ENCODE measurements at regions not wholly inside any gene's neighbourhood (a gene's known extent, or its start where the extent isn't known, plus 50 kb on each side); places are given as distances from the start of the nearest gene placed in this dataset.

- TF ChIP-seq E2F5 (CRISPR knock-in tag; conservative IDR thresholded peaks at IDR 0.05) = no peak
- TF ChIP-seq SP2 (CRISPR knock-in tag; IDR thresholded peaks at IDR 0.05) = no peak
- no peak for TF ChIP-seq ZKSCAN1 (IDR thresholded peaks at IDR 0.05; ENCODE audit: low read length)
- no peak for TF ChIP-seq ZNF235 (CRISPR knock-in tag; IDR thresholded peaks at IDR 0.05; ENCODE audit: borderline replicate concordance)
- TF ChIP-seq ARID2 (CRISPR knock-in tag; IDR thresholded peaks at IDR 0.05; ENCODE audit: borderline replicate concordance) = no peak
- no peak for TF ChIP-seq BRCA1 (CRISPR knock-in tag; IDR thresholded peaks at IDR 0.05)
- no peak for TF ChIP-seq CBX1 (IDR thresholded peaks at IDR 0.05; ENCODE audit: low read depth)
- TF ChIP-seq POLR2A (IDR thresholded peaks at IDR 0.05; ENCODE audit: insufficient read depth in 1 of 2, low read depth in 2 of 2, low read length in 2 of 2) = no peak
- no peak for TF ChIP-seq MEIS1 (CRISPR knock-in tag; IDR thresholded peaks at IDR 0.05; ENCODE audit: borderline replicate concordance)
- no peak for TF ChIP-seq FOXK1 (CRISPR knock-in tag; IDR thresholded peaks at IDR 0.05; ENCODE audit: borderline replicate concordance, low read depth)
- no peak for TF ChIP-seq RFX5 (IDR thresholded peaks at IDR 0.05; ENCODE audit: low read depth, low read length)
- TF ChIP-seq MAFF (IDR thresholded peaks at IDR 0.05; ENCODE audit: low read depth, low read length) = no peak
- no peak for TF ChIP-seq HINFP (CRISPR knock-in tag; IDR thresholded peaks at IDR 0.05; ENCODE audit: low read depth)
- no peak for TF ChIP-seq TEAD2 (CRISPR knock-in tag; IDR thresholded peaks at IDR 0.05)
Measured at GRCh38 chr3:63719796-63720445, 67.4 kb downstream of the SNTN start.

Data from HepG2 (cell line).